ENCODE measurements at regions not wholly inside any gene's neighbourhood (a gene's known extent, or its start where the extent isn't known, plus 50 kb on each side); places are given as distances from the start of the nearest gene placed in this dataset.

DNA sequence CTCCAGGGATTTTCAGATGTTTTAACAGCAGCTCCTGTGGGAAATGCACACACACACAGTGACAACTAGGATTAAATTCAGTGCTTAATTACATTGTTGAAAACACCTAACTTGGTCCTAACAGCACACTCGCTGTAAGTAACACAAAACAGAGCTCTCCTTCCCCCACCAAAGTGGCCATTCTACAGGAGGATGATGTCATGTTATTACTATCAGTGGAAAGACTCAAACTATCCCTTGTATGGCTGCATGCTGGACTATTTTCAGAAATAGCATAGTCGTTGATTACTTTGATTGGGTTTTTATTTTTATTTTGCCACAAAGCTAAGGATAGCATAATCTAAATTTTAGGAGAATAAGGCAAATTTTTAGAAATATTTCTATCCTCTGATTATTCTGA, 406.3 kb downstream of the SPRY1 start:
- TF ChIP-seq, protein P1, sequence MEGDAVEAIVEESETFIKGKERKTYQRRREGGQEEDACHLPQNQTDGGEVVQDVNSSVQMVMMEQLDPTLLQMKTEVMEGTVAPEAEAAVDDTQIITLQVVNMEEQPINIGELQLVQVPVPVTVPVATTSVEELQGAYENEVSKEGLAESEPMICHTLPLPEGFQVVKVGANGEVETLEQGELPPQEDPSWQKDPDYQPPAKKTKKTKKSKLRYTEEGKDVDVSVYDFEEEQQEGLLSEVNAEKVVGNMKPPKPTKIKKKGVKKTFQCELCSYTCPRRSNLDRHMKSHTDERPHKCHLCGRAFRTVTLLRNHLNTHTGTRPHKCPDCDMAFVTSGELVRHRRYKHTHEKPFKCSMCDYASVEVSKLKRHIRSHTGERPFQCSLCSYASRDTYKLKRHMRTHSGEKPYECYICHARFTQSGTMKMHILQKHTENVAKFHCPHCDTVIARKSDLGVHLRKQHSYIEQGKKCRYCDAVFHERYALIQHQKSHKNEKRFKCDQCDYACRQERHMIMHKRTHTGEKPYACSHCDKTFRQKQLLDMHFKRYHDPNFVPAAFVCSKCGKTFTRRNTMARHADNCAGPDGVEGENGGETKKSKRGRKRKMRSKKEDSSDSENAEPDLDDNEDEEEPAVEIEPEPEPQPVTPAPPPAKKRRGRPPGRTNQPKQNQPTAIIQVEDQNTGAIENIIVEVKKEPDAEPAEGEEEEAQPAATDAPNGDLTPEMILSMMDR (IDR thresholded peaks at IDR 0.05; ENCODE audit: low read depth, low read length, poor library complexity, severe bottlenecking): no peak
- no peak for TF ChIP-seq EZH2phosphoT487 (IDR thresholded peaks at IDR 0.05; ENCODE audit: borderline replicate concordance, low read length)

Measured in DOHH2 (cell line).